H1 (cell line): ENCODE measurements at regions not wholly inside any gene's neighbourhood (a gene's known extent, or its start where the extent isn't known, plus 50 kb on each side); places are given as distances from the start of the nearest gene placed in this dataset.

Source experiments
- KDM5A ChIP-seq: fragments of 200-600 bp; IDR thresholded peaks from 2 replicates; pipeline ENCODE4 v1.7.1; 2012; ENCODE audit warnings: mild to moderate bottlenecking, low read length, inconsistent platforms, mixed read lengths
- PHF8 ChIP-seq: fragments of 200-600 bp; sonication (generic); conservative IDR thresholded peaks from 2 replicates; pipeline ENCODE4 v1.7.1; 2012; ENCODE audit warnings: low read depth, mild to moderate bottlenecking, inconsistent platforms, low read length, moderate library complexity
- SIN3A ChIP-seq, 2 experiments: IDR thresholded peaks in 1 of 2; conservative IDR thresholded peaks in 1 of 2; 2 replicates each; pipeline ENCODE4 v1.6.1; 2011 to 2012; ENCODE audit warnings: low read length in 2 of 2, improper control_type of control experiment in 1 of 2, low read depth in 1 of 2, mild to moderate bottlenecking in 1 of 2
- SUZ12 ChIP-seq: fragments of 200-600 bp; sonication (generic); IDR thresholded peaks from 2 replicates; pipeline ENCODE4 v1.6.1; 2012; ENCODE audit warnings: mild to moderate bottlenecking, inconsistent platforms, low read length, moderate library complexity, mixed read lengths
- ZNF274 ChIP-seq: IDR thresholded peaks from 2 replicates; pipeline ENCODE4 v1.7.0; 2012; ENCODE audit warnings: low read length, borderline replicate concordance; ENCODE audit errors: extremely low read depth

DNA sequence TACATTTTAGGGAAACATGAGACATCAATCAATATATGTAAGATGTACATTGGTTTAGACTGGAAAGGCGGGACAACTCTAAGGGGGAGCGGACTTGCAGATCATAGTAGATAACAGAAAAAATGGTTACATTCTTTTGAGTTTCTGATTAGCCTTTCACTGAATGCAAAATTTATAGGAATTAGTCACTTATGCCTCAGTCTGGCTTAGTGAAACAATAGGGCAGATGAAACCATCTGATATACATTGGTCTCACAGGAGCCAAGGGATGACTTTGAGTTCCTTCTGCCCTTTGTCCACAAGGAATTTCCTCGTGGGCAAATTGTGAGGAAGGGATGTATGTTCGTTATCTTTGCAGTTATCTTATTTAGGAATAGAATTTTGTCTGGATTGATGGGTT is 128.2 kb downstream of the ARSF start (continued):
- TF ChIP-seq PHF8 (no peak), SUZ12 (no peak), KDM5A (no peak), SIN3A (conservative IDR thresholded peaks at IDR 0.05 in 1 of 2, IDR thresholded peaks at IDR 0.05 in 1 of 2; ENCODE audit: low read depth in 1 of 2, low read length in 2 of 2) (no peak), ZNF274 (no peak)
